Vagina (tissue), 2 donors: ENCODE measurements at regions not wholly inside any gene's neighbourhood (a gene's known extent, or its start where the extent isn't known, plus 50 kb on each side); places are given as distances from the start of the nearest gene placed in this dataset.

Experiments
- DNase-seq, 2 donors: peaks; one replicate each; pipeline ENCODE4 v3.0.0-alpha.2; 2017; ENCODE audit errors: extremely low spot score in 2 of 2
- H3K27ac ChIP-seq: fragments of 200-600 bp; sonication (generic); one replicate; pipeline ENCODE4 v1.5.1; 2019
- H3K27me3 ChIP-seq: fragments of 200-600 bp; sonication (generic); one replicate; pipeline ENCODE4 v1.5.1; 2019
- H3K36me3 ChIP-seq, 2 donors: fragments of 200-600 bp; sonication (generic); one replicate each; pipeline ENCODE4 v1.5.1; 2017 to 2019
- H3K4me1 ChIP-seq: fragments of 200-600 bp; sonication (generic); one replicate; pipeline ENCODE4 v1.5.1; 2019
- H3K4me3 ChIP-seq, 2 donors: fragments of 200-600 bp; sonication (generic); 1 replicate in 1 of 2; 2 replicates in 1 of 2; pipeline ENCODE4 v1.5.1; 2016 to 2019
- H3K9me3 ChIP-seq: fragments of 200-600 bp; sonication (generic); one replicate; pipeline ENCODE4 v1.5.1; 2019
- POLR2A ChIP-seq, 2 donors: fragments of 450-650 bp; IDR thresholded peaks; one replicate each; pipeline ENCODE4 v1.6.1; 2017; ENCODE audit warnings: antibody characterized with exemption in 2 of 2, mild to moderate bottlenecking in 2 of 2, moderate library complexity in 2 of 2
- POLR2AphosphoS5 ChIP-seq, 2 donors: sonication (generic); formaldehyde crosslinking; IDR thresholded peaks; one replicate each; pipeline ENCODE4 v1.9.0; 2017; ENCODE audit warnings: antibody characterized with exemption in 2 of 2, mild to moderate bottlenecking in 2 of 2, low read depth in 1 of 2; ENCODE audit not compliant: insufficient read depth in 1 of 2
- intact Hi-C: fragments of 100-400 bp; cut with DNase I; formaldehyde crosslinking; loops from one replicate; pipeline ENCODE4 v1.15.1; 2023
- TF ChIP-seq, protein P1 (sequence below), 3 experiments: fragments of 450-650 bp in 2 of 3; fragments of 200-600 bp in 1 of 3; sonication (generic) in 1 of 3; IDR thresholded peaks; one replicate each; pipeline ENCODE4 v1.5.1; 2017 to 2019; ENCODE audit warnings: antibody characterized with exemption in 3 of 3, mild to moderate bottlenecking in 2 of 3, moderate library complexity in 2 of 3

DNA sequence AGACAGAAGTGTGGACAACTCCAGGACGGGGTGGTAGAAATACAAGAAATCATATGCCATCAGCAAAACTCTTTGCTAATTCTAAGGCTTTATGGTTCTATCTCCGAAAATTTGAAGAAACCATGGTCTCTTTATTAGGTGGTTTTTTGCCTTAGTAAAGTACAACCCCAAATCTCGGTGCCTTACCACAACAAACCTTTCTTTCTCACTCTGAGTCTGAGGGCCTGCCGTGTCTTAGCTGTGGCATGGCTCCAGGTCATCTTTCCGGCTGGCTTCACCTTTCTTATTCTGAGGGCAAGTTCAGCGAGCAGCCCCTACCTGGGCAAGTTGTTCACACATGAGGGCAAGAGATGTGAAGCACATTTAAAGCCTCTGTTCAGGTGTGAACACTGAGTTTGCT lies 280.6 kb downstream of the TTLL7 start:
- Histone ChIP-seq H3K4me1 (no peaks in the 10 kb centered on the region), H3K27me3 (no peaks in the 10 kb centered on the region), H3K27ac (no peak overlapping the region), H3K36me3 (no peaks in the 10 kb centered on the region), H3K9me3 (no peaks in the 10 kb centered on the region), H3K4me3 (no peak overlapping the region)
- no peak for TF ChIP-seq POLR2A (IDR thresholded peaks at IDR 0.05)
- no peak for TF ChIP-seq POLR2AphosphoS5 (IDR thresholded peaks at IDR 0.05; ENCODE audit: insufficient read depth in 1 of 2, low read depth in 1 of 2)
- TF ChIP-seq, protein P1, sequence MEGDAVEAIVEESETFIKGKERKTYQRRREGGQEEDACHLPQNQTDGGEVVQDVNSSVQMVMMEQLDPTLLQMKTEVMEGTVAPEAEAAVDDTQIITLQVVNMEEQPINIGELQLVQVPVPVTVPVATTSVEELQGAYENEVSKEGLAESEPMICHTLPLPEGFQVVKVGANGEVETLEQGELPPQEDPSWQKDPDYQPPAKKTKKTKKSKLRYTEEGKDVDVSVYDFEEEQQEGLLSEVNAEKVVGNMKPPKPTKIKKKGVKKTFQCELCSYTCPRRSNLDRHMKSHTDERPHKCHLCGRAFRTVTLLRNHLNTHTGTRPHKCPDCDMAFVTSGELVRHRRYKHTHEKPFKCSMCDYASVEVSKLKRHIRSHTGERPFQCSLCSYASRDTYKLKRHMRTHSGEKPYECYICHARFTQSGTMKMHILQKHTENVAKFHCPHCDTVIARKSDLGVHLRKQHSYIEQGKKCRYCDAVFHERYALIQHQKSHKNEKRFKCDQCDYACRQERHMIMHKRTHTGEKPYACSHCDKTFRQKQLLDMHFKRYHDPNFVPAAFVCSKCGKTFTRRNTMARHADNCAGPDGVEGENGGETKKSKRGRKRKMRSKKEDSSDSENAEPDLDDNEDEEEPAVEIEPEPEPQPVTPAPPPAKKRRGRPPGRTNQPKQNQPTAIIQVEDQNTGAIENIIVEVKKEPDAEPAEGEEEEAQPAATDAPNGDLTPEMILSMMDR (IDR thresholded peaks at IDR 0.05) = no peak
- DNase-seq = no peak
- intact Hi-C loops = no loop called here

DNA sequence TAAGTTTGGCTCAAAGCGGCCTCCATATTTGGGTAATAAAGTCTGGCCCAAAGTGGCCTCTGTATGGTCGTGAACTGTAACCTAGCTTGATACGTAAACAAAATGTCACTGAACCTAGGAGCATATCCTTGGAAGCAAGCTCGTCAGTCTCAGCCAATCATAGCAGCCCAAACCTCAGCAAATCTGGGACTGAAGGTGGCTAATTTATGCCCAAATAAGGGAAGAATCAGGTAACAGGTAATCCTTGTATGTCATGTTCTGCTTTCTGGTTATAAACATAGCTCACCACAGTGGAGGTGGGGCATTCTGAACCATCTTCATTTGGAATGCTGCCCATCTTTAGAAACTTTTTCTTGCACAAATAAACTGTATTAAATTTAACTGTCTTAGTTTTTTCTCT lies 281.1 kb downstream of the TTLL7 start:
- no peak overlapping the region for H3K4me3 ChIP-seq

DNA sequence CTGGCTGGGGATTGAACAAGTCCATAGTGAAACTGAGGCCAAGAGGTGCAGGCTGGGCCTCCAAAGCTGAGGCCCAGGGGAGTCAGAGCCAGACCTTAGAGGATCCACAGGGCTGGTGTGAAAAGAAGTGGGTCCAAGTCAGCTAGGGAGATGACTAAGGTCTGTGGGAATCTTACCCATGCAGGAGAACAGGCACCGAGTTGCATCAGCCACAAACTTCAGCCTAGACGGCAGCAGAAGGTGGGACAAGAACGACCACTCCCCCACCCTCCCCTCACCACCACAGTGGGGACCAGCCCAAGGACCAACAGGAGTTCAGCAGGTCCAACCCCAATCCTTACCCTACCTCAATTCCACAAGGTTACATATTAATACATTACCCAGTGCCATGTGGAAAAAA lies 282.3 kb downstream of the TTLL7 start:
- no peaks in the 10 kb centered on the region for H3K36me3 ChIP-seq
- no peak overlapping the region for H3K27ac ChIP-seq
- DNase-seq = no peak
- H3K4me3 ChIP-seq = no peak overlapping the region
- H3K27me3 ChIP-seq = no peaks in the 10 kb centered on the region
- H3K4me1 ChIP-seq = no peaks in the 10 kb centered on the region
- H3K9me3 ChIP-seq = no peaks in the 10 kb centered on the region
- intact Hi-C loops = no loop called here
- TF ChIP-seq, protein P1 (IDR thresholded peaks at IDR 0.05) = no peak
- TF ChIP-seq POLR2AphosphoS5 (IDR thresholded peaks at IDR 0.05; ENCODE audit: insufficient read depth in 1 of 2, low read depth in 1 of 2) (no peak), POLR2A (IDR thresholded peaks at IDR 0.05) (no peak)

More for the DNA sequence above, 281.1 kb downstream of the TTLL7 start:
- TF ChIP-seq POLR2AphosphoS5 (IDR thresholded peaks at IDR 0.05; ENCODE audit: insufficient read depth in 1 of 2, low read depth in 1 of 2) (no peak), POLR2A (IDR thresholded peaks at IDR 0.05) (no peak)
- TF ChIP-seq, protein P1 (IDR thresholded peaks at IDR 0.05) = no peak
- DNase-seq = no peak
- Histone ChIP-seq H3K36me3 (no peaks in the 10 kb centered on the region), H3K4me1 (no peaks in the 10 kb centered on the region), H3K27me3 (no peaks in the 10 kb centered on the region), H3K27ac (no peak overlapping the region), H3K9me3 (no peaks in the 10 kb centered on the region)
- intact Hi-C loops = no loop called here

DNA sequence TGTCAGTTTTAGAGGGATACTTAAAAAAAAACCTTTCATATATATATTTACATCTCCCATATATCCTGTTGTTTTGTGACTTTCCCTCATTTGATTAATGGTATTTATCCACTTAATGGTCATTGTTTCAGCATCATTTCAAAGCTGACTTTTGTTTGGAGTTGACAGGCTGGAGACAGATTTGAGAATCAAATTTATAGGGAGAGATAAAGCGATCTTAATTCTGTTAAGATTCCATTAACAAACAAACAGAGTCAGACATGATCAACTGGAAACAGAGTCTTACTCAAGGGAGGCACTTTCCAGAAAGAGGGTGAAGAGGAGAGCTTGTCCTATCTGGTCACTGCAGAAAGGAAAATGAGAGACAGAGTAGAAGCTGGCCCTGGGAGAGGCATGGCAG lies 283.4 kb downstream of the TTLL7 start:
- Histone ChIP-seq H3K27me3 (no peaks in the 10 kb centered on the region), H3K27ac (no peak overlapping the region), H3K4me1 (no peaks in the 10 kb centered on the region), H3K4me3 (no peak overlapping the region), H3K36me3 (no peaks in the 10 kb centered on the region), H3K9me3 (no peaks in the 10 kb centered on the region)
- intact Hi-C loops = no loop called here
- TF ChIP-seq POLR2AphosphoS5 (IDR thresholded peaks at IDR 0.05; ENCODE audit: insufficient read depth in 1 of 2, low read depth in 1 of 2) (no peak), POLR2A (IDR thresholded peaks at IDR 0.05) (no peak)
- TF ChIP-seq, protein P1 (IDR thresholded peaks at IDR 0.05) = no peak
- DNase-seq = no peak

DNA sequence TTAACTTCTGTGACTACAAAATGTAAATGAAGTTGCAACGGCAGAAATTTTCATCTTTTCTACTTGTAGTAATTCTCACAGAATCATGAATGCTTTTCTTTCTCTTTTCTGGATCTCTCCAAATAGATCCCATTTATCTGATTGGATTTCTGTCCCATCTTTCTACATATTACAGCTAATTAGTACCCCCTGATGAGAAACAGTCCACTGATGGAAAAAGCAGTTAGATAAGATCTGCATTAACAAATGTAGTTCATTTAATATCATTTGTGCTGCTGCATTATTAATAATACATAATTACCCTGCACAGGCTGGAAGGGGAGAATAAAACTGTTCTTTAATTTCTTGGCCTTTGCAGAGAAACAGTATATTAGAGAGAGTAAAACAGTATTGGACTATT lies 289.3 kb downstream of the TTLL7 start:
- Histone ChIP-seq H3K9me3 (no peaks in the 10 kb centered on the region), H3K36me3 (no peaks in the 10 kb centered on the region), H3K4me3 (no peak overlapping the region), H3K27ac (no peak overlapping the region), H3K4me1 (no peaks in the 10 kb centered on the region), H3K27me3 (no peaks in the 10 kb centered on the region)
- TF ChIP-seq POLR2A (IDR thresholded peaks at IDR 0.05) = no peak
- TF ChIP-seq, protein P1 (IDR thresholded peaks at IDR 0.05) = no peak
- no peak for TF ChIP-seq POLR2AphosphoS5 (IDR thresholded peaks at IDR 0.05; ENCODE audit: insufficient read depth in 1 of 2, low read depth in 1 of 2)
- intact Hi-C loops = no loop called here
- no peak for DNase-seq
